Suprapubic skin (tissue), 4 donors: ENCODE measurements at regions not wholly inside any gene's neighbourhood (a gene's known extent, or its start where the extent isn't known, plus 50 kb on each side); places are given as distances from the start of the nearest gene placed in this dataset.

Experiments
- EP300 ChIP-seq: sonication (generic); formaldehyde crosslinking; IDR thresholded peaks from one replicate; pipeline ENCODE4 v1.6.1; 2017; ENCODE audit warnings: antibody characterized with exemption
- POLR2AphosphoS5 ChIP-seq, 3 donors: sonication (generic); formaldehyde crosslinking; IDR thresholded peaks; one replicate each; pipeline ENCODE4 v1.6.1; 2017; ENCODE audit warnings: antibody characterized with exemption in 3 of 3
- TF ChIP-seq, protein P1 (sequence below), 2 donors: fragments of 200-600 bp in 1 of 2; fragments of 450-650 bp in 1 of 2; sonication (generic) in 1 of 2; IDR thresholded peaks; one replicate each; pipeline ENCODE4 v1.5.1; 2016 to 2019; ENCODE audit warnings: antibody characterized with exemption in 2 of 2, mild to moderate bottlenecking in 1 of 2, moderate library complexity in 1 of 2

DNA sequence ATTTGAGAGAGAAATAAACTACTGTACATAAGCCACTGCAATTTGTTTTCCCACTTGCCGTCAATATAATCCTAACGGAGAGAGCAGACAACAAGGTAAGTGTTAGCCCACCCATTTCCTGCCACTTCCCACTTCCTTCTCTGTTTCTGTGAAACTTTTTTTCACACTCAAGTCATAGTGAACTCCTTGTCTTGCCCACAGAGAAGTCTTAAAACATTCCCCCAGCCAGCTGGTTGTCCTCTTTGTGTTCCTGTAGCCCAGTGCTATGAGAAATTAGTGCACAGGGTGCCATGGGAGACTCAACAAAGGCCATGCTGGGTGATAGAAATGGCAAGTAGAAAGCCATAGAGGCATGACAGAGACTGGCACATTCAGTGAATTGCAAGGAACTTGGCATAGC lies 208.6 kb downstream of the BLID start:
- TF ChIP-seq, protein P1, sequence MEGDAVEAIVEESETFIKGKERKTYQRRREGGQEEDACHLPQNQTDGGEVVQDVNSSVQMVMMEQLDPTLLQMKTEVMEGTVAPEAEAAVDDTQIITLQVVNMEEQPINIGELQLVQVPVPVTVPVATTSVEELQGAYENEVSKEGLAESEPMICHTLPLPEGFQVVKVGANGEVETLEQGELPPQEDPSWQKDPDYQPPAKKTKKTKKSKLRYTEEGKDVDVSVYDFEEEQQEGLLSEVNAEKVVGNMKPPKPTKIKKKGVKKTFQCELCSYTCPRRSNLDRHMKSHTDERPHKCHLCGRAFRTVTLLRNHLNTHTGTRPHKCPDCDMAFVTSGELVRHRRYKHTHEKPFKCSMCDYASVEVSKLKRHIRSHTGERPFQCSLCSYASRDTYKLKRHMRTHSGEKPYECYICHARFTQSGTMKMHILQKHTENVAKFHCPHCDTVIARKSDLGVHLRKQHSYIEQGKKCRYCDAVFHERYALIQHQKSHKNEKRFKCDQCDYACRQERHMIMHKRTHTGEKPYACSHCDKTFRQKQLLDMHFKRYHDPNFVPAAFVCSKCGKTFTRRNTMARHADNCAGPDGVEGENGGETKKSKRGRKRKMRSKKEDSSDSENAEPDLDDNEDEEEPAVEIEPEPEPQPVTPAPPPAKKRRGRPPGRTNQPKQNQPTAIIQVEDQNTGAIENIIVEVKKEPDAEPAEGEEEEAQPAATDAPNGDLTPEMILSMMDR (IDR thresholded peaks at IDR 0.05) = no peak
- TF ChIP-seq POLR2AphosphoS5 (IDR thresholded peaks at IDR 0.05) (no peak), EP300 (no peak)
